ENCODE measurements at regions not wholly inside any gene's neighbourhood (a gene's known extent, or its start where the extent isn't known, plus 50 kb on each side); places are given as distances from the start of the nearest gene placed in this dataset.
"Not testable (repeated sequence)": the region's sequence is repeated elsewhere in the genome, so short reads cannot be mapped to it uniquely, and the experiment has no call there.

GRCh38 chr2:36235882-36236281, 119.7 kb upstream of the CRIM1 start:
- no peak for DNase-seq (ENCODE audit: low read depth in 2 of 2, low spot score in 1 of 2)

- DNase-seq (ENCODE audit: low read depth in 2 of 2, low spot score in 1 of 2), result no peak
Observed at GRCh38 chr2:36235426-36235825, 120.2 kb upstream of the CRIM1 start.

- DNase-seq (ENCODE audit: low read depth in 2 of 2, low spot score in 1 of 2), result no peak
Observed at GRCh38 chr2:36223259-36223658, 132.3 kb upstream of the CRIM1 start.

GRCh38 chr2:36222485-36222884, 133.1 kb upstream of the CRIM1 start:
- DNase-seq (ENCODE audit: low read depth in 2 of 2, low spot score in 1 of 2), result no peak

GRCh38 chr2:36214691-36215090, 140.9 kb upstream of the CRIM1 start:
- no peak for DNase-seq (ENCODE audit: low read depth in 2 of 2, low spot score in 1 of 2)

GRCh38 chr2:36203366-36203765, 152.2 kb upstream of the CRIM1 start:
- DNase-seq (ENCODE audit: low read depth in 2 of 2, low spot score in 1 of 2), result no peak

- DNase-seq (ENCODE audit: low read depth in 2 of 2, low spot score in 1 of 2), result no peak
Observed at GRCh38 chr2:36197181-36197971, 158.2 kb upstream of the CRIM1 start.

- no peak for DNase-seq (ENCODE audit: low read depth in 2 of 2, low spot score in 1 of 2)
Observed at GRCh38 chr2:36193680-36194079, 161.9 kb upstream of the CRIM1 start.

GRCh38 chr2:36192983-36193382, 162.6 kb upstream of the CRIM1 start:
- no peak for DNase-seq (ENCODE audit: low read depth in 2 of 2, low spot score in 1 of 2)

GRCh38 chr2:36190097-36190496, 165.5 kb upstream of the CRIM1 start:
- no peak for DNase-seq (ENCODE audit: low read depth in 2 of 2, low spot score in 1 of 2)

GRCh38 chr2:36185624-36186023, 170.0 kb upstream of the CRIM1 start:
- DNase-seq (ENCODE audit: low read depth in 2 of 2, low spot score in 1 of 2), result no peak

- DNase-seq (ENCODE audit: low read depth in 2 of 2, low spot score in 1 of 2), result no peak
Observed at GRCh38 chr2:36184848-36185247, 170.7 kb upstream of the CRIM1 start.

GRCh38 chr2:36180789-36181482, 174.6 kb upstream of the CRIM1 start:
- DNase-seq (ENCODE audit: low read depth in 2 of 2, low spot score in 1 of 2), result not testable (repeated sequence)

- DNase-seq (ENCODE audit: low read depth in 2 of 2, low spot score in 1 of 2), result not testable (repeated sequence)
Observed at GRCh38 chr2:36180293-36180692, 175.3 kb upstream of the CRIM1 start.

GRCh38 chr2:36179668-36180269, 175.8 kb upstream of the CRIM1 start:
- not testable (repeated sequence) for DNase-seq (ENCODE audit: low read depth in 2 of 2, low spot score in 1 of 2)

- no peak for DNase-seq (ENCODE audit: low read depth in 2 of 2, low spot score in 1 of 2)
Observed at GRCh38 chr2:36178384-36178783, 177.2 kb upstream of the CRIM1 start.

- DNase-seq (ENCODE audit: low read depth in 2 of 2, low spot score in 1 of 2), result no peak
Observed at GRCh38 chr2:36177282-36177681, 178.3 kb upstream of the CRIM1 start.

GRCh38 chr2:36174920-36175319, 180.7 kb upstream of the CRIM1 start:
- no peak for DNase-seq (ENCODE audit: low read depth in 2 of 2, low spot score in 1 of 2)

GRCh38 chr2:36173760-36174404, 181.7 kb upstream of the CRIM1 start:
- no peak for DNase-seq (ENCODE audit: low read depth in 2 of 2, low spot score in 1 of 2)

GRCh38 chr2:36172824-36173223, 182.8 kb upstream of the CRIM1 start:
- DNase-seq (ENCODE audit: low read depth in 2 of 2, low spot score in 1 of 2), result no peak

GRCh38 chr2:36170805-36171204, 184.8 kb upstream of the CRIM1 start:
- DNase-seq (ENCODE audit: low read depth in 2 of 2, low spot score in 1 of 2), result no peak

GRCh38 chr2:36169843-36170242, 185.7 kb upstream of the CRIM1 start:
- DNase-seq (ENCODE audit: low read depth in 2 of 2, low spot score in 1 of 2), result no peak
